SK-N-SH (cell line): ENCODE measurements at regions not wholly inside any gene's neighbourhood (a gene's known extent, or its start where the extent isn't known, plus 50 kb on each side); places are given as distances from the start of the nearest gene placed in this dataset.
"Not testable (repeated sequence)": the region's sequence is repeated elsewhere in the genome, so short reads cannot be mapped to it uniquely, and the experiment has no call there.

Experiments used
- CTCF ChIP-seq: fragments of 200-600 bp; sonication (generic); IDR thresholded peaks from 2 replicates; pipeline ENCODE4 v1.6.1; 2017; ENCODE audit warnings: antibody characterized with exemption, mild to moderate bottlenecking, moderate library complexity
- ELF1 ChIP-seq: IDR thresholded peaks from 2 replicates; pipeline ENCODE4 v1.4.0; 2012
- GABPA ChIP-seq: IDR thresholded peaks from 2 replicates; pipeline ENCODE4 v1.4.0; 2012; ENCODE audit warnings: low read depth, mild to moderate bottlenecking
- MXI1 ChIP-seq: IDR thresholded peaks from 2 replicates; pipeline ENCODE4 v1.6.1; 2012; ENCODE audit warnings: mild to moderate bottlenecking, low read depth, low read length, improper control_type of control experiment
- POLR2AphosphoS5 ChIP-seq: IDR thresholded peaks from 2 replicates; pipeline ENCODE4 v1.6.1; 2012; ENCODE audit warnings: low read depth, low read length
- TAF1 ChIP-seq: IDR thresholded peaks from 2 replicates; pipeline ENCODE4 v1.6.1; 2012; ENCODE audit warnings: low read depth, mild to moderate bottlenecking, low read length, moderate library complexity, borderline replicate concordance
- TCF12 ChIP-seq: IDR thresholded peaks from 2 replicates; pipeline ENCODE4 v1.4.0; 2012
- TEAD4 ChIP-seq: IDR thresholded peaks from 2 replicates; pipeline ENCODE4 v1.4.0; 2012; ENCODE audit warnings: mild to moderate bottlenecking, borderline replicate concordance; ENCODE audit not compliant: insufficient read depth
- USF2 ChIP-seq: fragments of 150-350 bp; IDR thresholded peaks from 2 replicates; pipeline ENCODE4 v1.6.1; 2017; ENCODE audit warnings: antibody characterized with exemption, low read length, low read depth, borderline replicate concordance
- YY1 ChIP-seq: IDR thresholded peaks from 2 replicates; pipeline ENCODE4 v1.4.0; 2012; ENCODE audit warnings: low read depth, mild to moderate bottlenecking
- ZBTB33 ChIP-seq: IDR thresholded peaks from 2 replicates; pipeline ENCODE4 v1.4.0; 2012; ENCODE audit warnings: low read depth, borderline replicate concordance
- TF ChIP-seq, protein P1 (sequence below): IDR thresholded peaks from 2 replicates; pipeline ENCODE4 v1.6.1; 2012; ENCODE audit warnings: mild to moderate bottlenecking, low read depth, low read length, moderate library complexity
- TF ChIP-seq, protein P2 (sequence below): IDR thresholded peaks from 2 replicates; pipeline ENCODE4; 2012

DNA sequence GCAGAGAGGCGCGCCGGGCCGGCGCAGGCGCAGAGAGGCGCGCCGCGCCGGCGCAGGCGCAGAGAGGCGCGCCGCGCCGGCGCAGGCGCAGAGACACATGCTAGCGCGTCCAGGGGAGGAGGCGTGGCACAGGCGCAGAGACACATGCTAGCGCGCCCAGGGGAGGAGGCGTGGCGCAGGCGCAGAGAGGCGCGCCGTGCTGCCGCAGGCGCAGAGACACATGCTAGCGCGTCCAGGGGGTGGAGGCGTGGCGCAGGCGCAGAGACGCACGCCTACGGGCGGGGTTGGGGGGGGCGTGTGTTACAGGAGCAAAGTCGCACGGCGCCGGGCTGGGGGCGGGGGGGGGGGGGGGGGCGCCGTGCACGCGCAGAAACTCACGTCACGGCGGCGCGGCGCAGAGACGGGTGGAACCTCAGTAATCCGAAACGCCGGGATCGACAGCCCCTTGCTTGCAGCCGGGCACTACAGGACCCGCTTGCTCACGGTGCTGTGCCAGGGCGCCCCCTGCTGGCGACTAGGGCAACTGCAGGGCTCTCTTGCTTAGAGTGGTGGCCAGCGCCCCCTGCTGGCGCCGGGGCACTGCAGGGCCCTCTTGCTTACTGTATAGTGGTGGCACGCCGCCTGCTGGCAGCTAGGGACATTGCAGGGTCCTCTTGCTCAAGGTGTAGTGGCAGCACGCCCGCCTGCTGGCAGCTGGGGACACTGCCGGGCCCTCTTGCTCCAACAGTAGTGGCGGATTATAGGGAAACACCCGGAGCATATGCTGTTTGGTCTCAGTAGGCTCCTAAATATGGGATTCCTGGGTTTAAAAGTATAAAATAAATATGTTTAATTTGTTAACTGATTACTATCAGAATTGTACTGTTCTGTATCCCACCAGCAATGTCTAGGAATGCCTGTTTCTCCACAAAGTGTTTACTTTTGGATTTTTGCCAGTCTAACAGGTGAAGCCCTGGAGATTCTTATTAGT lies 269.9 kb downstream of the OR4F29 start:
- TF ChIP-seq GABPA, CTCF, YY1, ELF1, POLR2AphosphoS5, TCF12, ZBTB33, TAF1, USF2, MXI1, TEAD4: not testable (repeated sequence)
- TF ChIP-seq, protein P1, sequence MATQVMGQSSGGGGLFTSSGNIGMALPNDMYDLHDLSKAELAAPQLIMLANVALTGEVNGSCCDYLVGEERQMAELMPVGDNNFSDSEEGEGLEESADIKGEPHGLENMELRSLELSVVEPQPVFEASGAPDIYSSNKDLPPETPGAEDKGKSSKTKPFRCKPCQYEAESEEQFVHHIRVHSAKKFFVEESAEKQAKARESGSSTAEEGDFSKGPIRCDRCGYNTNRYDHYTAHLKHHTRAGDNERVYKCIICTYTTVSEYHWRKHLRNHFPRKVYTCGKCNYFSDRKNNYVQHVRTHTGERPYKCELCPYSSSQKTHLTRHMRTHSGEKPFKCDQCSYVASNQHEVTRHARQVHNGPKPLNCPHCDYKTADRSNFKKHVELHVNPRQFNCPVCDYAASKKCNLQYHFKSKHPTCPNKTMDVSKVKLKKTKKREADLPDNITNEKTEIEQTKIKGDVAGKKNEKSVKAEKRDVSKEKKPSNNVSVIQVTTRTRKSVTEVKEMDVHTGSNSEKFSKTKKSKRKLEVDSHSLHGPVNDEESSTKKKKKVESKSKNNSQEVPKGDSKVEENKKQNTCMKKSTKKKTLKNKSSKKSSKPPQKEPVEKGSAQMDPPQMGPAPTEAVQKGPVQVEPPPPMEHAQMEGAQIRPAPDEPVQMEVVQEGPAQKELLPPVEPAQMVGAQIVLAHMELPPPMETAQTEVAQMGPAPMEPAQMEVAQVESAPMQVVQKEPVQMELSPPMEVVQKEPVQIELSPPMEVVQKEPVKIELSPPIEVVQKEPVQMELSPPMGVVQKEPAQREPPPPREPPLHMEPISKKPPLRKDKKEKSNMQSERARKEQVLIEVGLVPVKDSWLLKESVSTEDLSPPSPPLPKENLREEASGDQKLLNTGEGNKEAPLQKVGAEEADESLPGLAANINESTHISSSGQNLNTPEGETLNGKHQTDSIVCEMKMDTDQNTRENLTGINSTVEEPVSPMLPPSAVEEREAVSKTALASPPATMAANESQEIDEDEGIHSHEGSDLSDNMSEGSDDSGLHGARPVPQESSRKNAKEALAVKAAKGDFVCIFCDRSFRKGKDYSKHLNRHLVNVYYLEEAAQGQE = not testable (repeated sequence)
- TF ChIP-seq, protein P2, sequence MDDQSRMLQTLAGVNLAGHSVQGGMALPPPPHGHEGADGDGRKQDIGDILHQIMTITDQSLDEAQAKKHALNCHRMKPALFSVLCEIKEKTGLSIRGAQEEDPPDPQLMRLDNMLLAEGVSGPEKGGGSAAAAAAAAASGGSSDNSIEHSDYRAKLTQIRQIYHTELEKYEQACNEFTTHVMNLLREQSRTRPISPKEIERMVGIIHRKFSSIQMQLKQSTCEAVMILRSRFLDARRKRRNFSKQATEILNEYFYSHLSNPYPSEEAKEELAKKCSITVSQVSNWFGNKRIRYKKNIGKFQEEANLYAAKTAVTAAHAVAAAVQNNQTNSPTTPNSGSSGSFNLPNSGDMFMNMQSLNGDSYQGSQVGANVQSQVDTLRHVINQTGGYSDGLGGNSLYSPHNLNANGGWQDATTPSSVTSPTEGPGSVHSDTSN = not testable (repeated sequence)
